SW480 (cell line): ENCODE measurements at regions not wholly inside any gene's neighbourhood (a gene's known extent, or its start where the extent isn't known, plus 50 kb on each side); places are given as distances from the start of the nearest gene placed in this dataset.
A peak's percentile ranks its signal among the peaks of the same experiment; 100 is the strongest.
"Not testable (repeated sequence)": the region's sequence is repeated elsewhere in the genome, so short reads cannot be mapped to it uniquely, and the experiment has no call there.

ENCODE experiments used
- DNase-seq: peaks from one replicate; pipeline ENCODE4 v3.0.0-alpha.2; 2016; ENCODE audit warnings: low spot score

GRCh38 chrX:147468600-147468999 lies 443.1 kb upstream of the FMR1 start:
- DNase-seq = no peak

GRCh38 chrX:147476008-147476407 lies 435.7 kb upstream of the FMR1 start:
- peak; percentile 2 for DNase-seq

GRCh38 chrX:147478899-147479298 lies 432.8 kb upstream of the FMR1 start:
- DNase-seq = no peak

- DNase-seq = no peak
Observed at GRCh38 chrX:147485207-147485606, 426.5 kb upstream of the FMR1 start.

GRCh38 chrX:147494365-147494764 lies 417.4 kb upstream of the FMR1 start:
- no peak for DNase-seq

- no peak for DNase-seq
Observed at GRCh38 chrX:147498796-147499195, 412.9 kb upstream of the FMR1 start.

GRCh38 chrX:147522981-147523380 lies 388.7 kb upstream of the FMR1 start:
- DNase-seq = no peak

GRCh38 chrX:147533426-147533825 lies 378.3 kb upstream of the FMR1 start:
- DNase-seq = no peak

GRCh38 chrX:147537172-147537571 lies 374.5 kb upstream of the FMR1 start:
- DNase-seq = no peak

GRCh38 chrX:147548023-147548422 lies 363.7 kb upstream of the FMR1 start:
- not testable (repeated sequence) for DNase-seq

GRCh38 chrX:147550217-147550616 lies 361.5 kb upstream of the FMR1 start:
- no peak for DNase-seq

GRCh38 chrX:147559191-147559590 lies 352.5 kb upstream of the FMR1 start:
- no peak for DNase-seq

GRCh38 chrX:147565237-147565636 lies 346.5 kb upstream of the FMR1 start:
- no peak for DNase-seq

- no peak for DNase-seq
Observed at GRCh38 chrX:147570483-147570882, 341.2 kb upstream of the FMR1 start.

GRCh38 chrX:147573266-147573665 lies 338.5 kb upstream of the FMR1 start:
- DNase-seq = no peak

- DNase-seq = peak; percentile 19
Observed at GRCh38 chrX:147602176-147602696, 309.5 kb upstream of the FMR1 start.

GRCh38 chrX:147626605-147627004 lies 285.1 kb upstream of the FMR1 start:
- DNase-seq = no peak

- no peak for DNase-seq
Observed at GRCh38 chrX:147635186-147635585, 276.5 kb upstream of the FMR1 start.

GRCh38 chrX:147637190-147637589 lies 274.5 kb upstream of the FMR1 start:
- no peak for DNase-seq

GRCh38 chrX:147646949-147647723 lies 264.6 kb upstream of the FMR1 start:
- no peak for DNase-seq

- DNase-seq = no peak
Observed at GRCh38 chrX:147675819-147676218, 235.9 kb upstream of the FMR1 start.

- DNase-seq = no peak
Observed at GRCh38 chrX:147679356-147680005, 232.2 kb upstream of the FMR1 start.

GRCh38 chrX:147680251-147680650 lies 231.5 kb upstream of the FMR1 start:
- no peak for DNase-seq

- no peak for DNase-seq
Observed at GRCh38 chrX:147693511-147693910, 218.2 kb upstream of the FMR1 start.
